ENCODE measurements at regions not wholly inside any gene's neighbourhood (a gene's known extent, or its start where the extent isn't known, plus 50 kb on each side); places are given as distances from the start of the nearest gene placed in this dataset.

DNA sequence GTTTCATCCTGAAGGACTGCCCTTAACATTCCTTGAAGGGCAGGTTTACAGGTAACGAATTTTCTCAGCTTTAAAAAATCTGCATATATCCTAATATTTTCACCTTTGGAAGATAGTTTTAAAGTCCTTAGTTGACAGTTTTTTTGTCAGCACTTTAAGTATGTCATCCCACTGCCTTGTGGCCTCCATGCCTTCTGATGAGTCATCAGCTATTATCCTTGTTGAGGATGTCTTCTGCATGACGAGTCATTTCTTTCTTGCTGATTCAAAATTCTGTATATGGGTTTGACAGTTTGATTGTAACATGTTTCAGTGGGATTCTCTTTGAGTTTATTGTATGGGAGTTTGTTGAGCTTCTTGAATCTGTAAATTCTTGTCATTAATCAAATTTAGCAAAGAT, 500.6 kb downstream of the DISC1 start:
- TF ChIP-seq EZH2phosphoT487 (IDR thresholded peaks at IDR 0.05; ENCODE audit: borderline replicate concordance, low read depth) (no peak), RFX5 (IDR thresholded peaks at IDR 0.05; ENCODE audit: low read length) (no peak), CTCF (IDR thresholded peaks at IDR 0.05) (no peak), EP300 (IDR thresholded peaks at IDR 0.05; ENCODE audit: borderline replicate concordance in 1 of 2, low read depth in 1 of 2, low read length in 1 of 2) (peak in 1 of 2 experiments; percentile 34; a peak in 1 of 4 replicates), RXRA (IDR thresholded peaks at IDR 0.05; ENCODE audit: borderline replicate concordance, low read depth) (no peak), MEF2A (IDR thresholded peaks at IDR 0.05; ENCODE audit: borderline replicate concordance, low read depth) (0 out of 2 replicates have a peak, but pooled peaks have one; percentile 37), MAX (IDR thresholded peaks at IDR 0.05; ENCODE audit: low read depth) (0 out of 2 replicates have a peak, but pooled peaks have one; percentile 32), SIN3A (IDR thresholded peaks at IDR 0.05; ENCODE audit: borderline replicate concordance, low read depth, low read length) (no peak), NFIC (IDR thresholded peaks at IDR 0.05; ENCODE audit: borderline replicate concordance) (no peak; the same call in 1 of the 2 replicates), NRF1 (IDR thresholded peaks at IDR 0.05; ENCODE audit: low read depth, low read length) (no peak)

Data from SK-N-SH (cell line).